ENCODE measurements at regions not wholly inside any gene's neighbourhood (a gene's known extent, or its start where the extent isn't known, plus 50 kb on each side); places are given as distances from the start of the nearest gene placed in this dataset.
A peak's percentile ranks its signal among the peaks of the same experiment; 100 is the strongest.

- TF ChIP-seq JUNB (IDR thresholded peaks at IDR 0.05) (peak; percentile 37; the same call in 1 of the 2 replicates), TAF1 (IDR thresholded peaks at IDR 0.05; ENCODE audit: borderline replicate concordance, low read depth, low read length) (no peak)
These were observed 579.5 kb downstream of the TFAP2B start (continued) for GRCh38 chr6:51398064-51398705.

GRCh38 chr6:51398793-51399192 is 580.1 kb downstream of the TFAP2B start:
- TF ChIP-seq ZNF687 (IDR thresholded peaks at IDR 0.05): no peak
- peak in 2 of 3 experiments; percentile 17 to 36; a peak in 3 of 6 replicates for TF ChIP-seq CTCF (IDR thresholded peaks at IDR 0.05 in 2 of 3, conservative IDR thresholded peaks at IDR 0.05 in 1 of 3; ENCODE audit: control insufficient read depth in 2 of 3, extremely low read depth in 1 of 3, insufficient read depth in 1 of 3, low read depth in 3 of 3, low read length in 3 of 3)
- TF ChIP-seq GATAD2B (conservative IDR thresholded peaks at IDR 0.05; ENCODE audit: low read depth): no peak
- no peak for TF ChIP-seq CBX5 (IDR thresholded peaks at IDR 0.05; ENCODE audit: low read depth)
- no peak for TF ChIP-seq ETV6 (conservative IDR thresholded peaks at IDR 0.05 in 1 of 2, IDR thresholded peaks at IDR 0.05 in 1 of 2; ENCODE audit: borderline replicate concordance in 1 of 2, low read depth in 1 of 2)
- no peak for TF ChIP-seq ZNF274 (IDR thresholded peaks at IDR 0.05; ENCODE audit: insufficient read depth, insufficient read length)
- peak; percentile 29; the same call in 1 of the 2 replicates for TF ChIP-seq SMC3 (IDR thresholded peaks at IDR 0.05; ENCODE audit: borderline replicate concordance, low read length)
- peak; percentile 67 for TF ChIP-seq RAD21 (IDR thresholded peaks at IDR 0.05; ENCODE audit: insufficient read depth, low read depth, low read length)
- TF ChIP-seq ATF3 (IDR thresholded peaks at IDR 0.05; ENCODE audit: borderline replicate concordance, extremely low read depth, low read depth, low read length): no peak
- Histone ChIP-seq H3K9me3 (replicated peaks; ENCODE audit: control insufficient read depth, insufficient read depth, low read length) (no peaks in the 10 kb centered on the region), H4K20me1 (ENCODE audit: control insufficient read depth, insufficient read depth) (no peaks in the 10 kb centered on the region), H3K79me2 (ENCODE audit: control insufficient read depth, insufficient read depth, low read length) (no peaks in the 10 kb centered on the region), H3K4me2 (ENCODE audit: control insufficient read depth, insufficient read depth) (no peak overlapping the region), H3K4me1 (ENCODE audit: control insufficient read depth, insufficient read depth, low read length) (no peaks in the 10 kb centered on the region), H3K4me3 (no peak overlapping the region), H3K27ac (ENCODE audit: control insufficient read depth, insufficient read depth) (no peak overlapping the region), H2AFZ (ENCODE audit: control insufficient read depth, low read depth, low read length) (no peak overlapping the region), H3K9ac (ENCODE audit: control insufficient read depth, insufficient read depth, low read length) (no peak overlapping the region), H3K36me3 (ENCODE audit: control insufficient read depth in 2 of 2, insufficient read depth in 2 of 2, low read length in 1 of 2) (no peaks in the 10 kb centered on the region), H3K27me3 (replicated peaks in 1 of 2; ENCODE audit: control insufficient read depth in 2 of 2, insufficient read depth in 2 of 2, low read length in 1 of 2) (no peaks in the 10 kb centered on the region)
- SMC1A ChIA-PET (ENCODE audit: uncharacterized antibody, unreplicated experiment): interaction anchor here (0.5 to 3.5 kb wide), 5 partner anchors 8 to 237 kb away, joined by 3 to 14 read pairs (median 3); no protein-coding TSS in a partner anchor
- in situ Hi-C loops (cut with MboI): no loop called here
- CTCF ChIA-PET: interaction anchor here (0.7 to 1.1 kb wide), 4 partner anchors 9 to 61 kb away, joined by 3 to 4 read pairs (median 3); no protein-coding TSS in a partner anchor
- BruUV-seq (replicated peaks): no TSS peak
- DNase-seq (ENCODE audit: low read depth, low spot score) (no peak), ATAC-seq (peak; percentile 40), FAIRE-seq (no peak)
- 10% methylated on average over 5 of the region's 5 CpGs for WGBS (ENCODE audit: insufficient coverage, insufficient replicate concordance, low lambda C conversion rate, missing lambda C conversion rate)
- intact Hi-C loops (cut with micrococcal nuclease; ENCODE audit: unreplicated experiment): loop anchor here (1.0 to 5.0 kb wide), 2 partner anchors 62 to 114 kb away; no protein-coding TSS in a partner anchor
- RAD21 ChIA-PET (ENCODE audit: unreplicated experiment): interaction anchor here (1.4 kb wide), 1 partner anchor 116 kb away, joined by 4 read pairs; no protein-coding TSS in a partner anchor
- POLR2A ChIA-PET: interaction anchor here (0.5 kb wide), 1 partner anchor 156 kb away, joined by 5 read pairs; no protein-coding TSS in a partner anchor

Measured in GM12878 (cell line).